Esophagus squamous epithelium (tissue), 5 donors: ENCODE measurements at regions not wholly inside any gene's neighbourhood (a gene's known extent, or its start where the extent isn't known, plus 50 kb on each side); places are given as distances from the start of the nearest gene placed in this dataset.

Source experiments
- DNase-seq: peaks from one replicate; lab custom pipeline; 2025; lab: John Stamatoyannopoulos, UW
- H3K27ac ChIP-seq, 4 donors: fragments of 200-600 bp; sonication (generic); one replicate each; pipeline ENCODE4 v1.5.1; 2016 to 2019; ENCODE audit warnings: mild to moderate bottlenecking in 1 of 4
- H3K27me3 ChIP-seq, 4 donors: fragments of 200-600 bp; sonication (generic); 1 replicate in 3 of 4; 2 replicates in 1 of 4; pipeline versions ENCODE4 v1.5.1 to v1.6.0; 2017 to 2021; ENCODE audit warnings: antibody characterized with exemption in 1 of 4
- H3K36me3 ChIP-seq, 3 donors: fragments of 200-600 bp; sonication (generic); one replicate each; pipeline ENCODE4 v1.5.1; 2016 to 2019
- H3K4me1 ChIP-seq, 3 donors: fragments of 200-600 bp; sonication (generic); one replicate each; pipeline ENCODE4 v1.5.1; 2017 to 2019
- H3K4me3 ChIP-seq, 4 donors: fragments of 200-600 bp; sonication (generic); 1 replicate in 3 of 4; 2 replicates in 1 of 4; pipeline ENCODE4 v1.5.1; 2016 to 2019; ENCODE audit warnings: mild to moderate bottlenecking in 2 of 4, moderate library complexity in 1 of 4
- H3K9me3 ChIP-seq, 3 donors: fragments of 200-600 bp; sonication (generic); one replicate each; pipeline ENCODE4 v1.5.1; 2016 to 2019
- CTCF ChIP-seq, 6 experiments: fragments of 450-650 bp in 4 of 6; fragments of 200-600 bp in 2 of 6; sonication (generic) in 2 of 6; IDR thresholded peaks; one replicate each; pipeline ENCODE4 v1.5.1; 2016 to 2019; ENCODE audit warnings: antibody characterized with exemption in 6 of 6, mild to moderate bottlenecking in 4 of 6, moderate library complexity in 4 of 6
- POLR2A ChIP-seq, 4 donors: fragments of 450-650 bp; IDR thresholded peaks; one replicate each; pipeline ENCODE4 v1.6.1; 2017; ENCODE audit warnings: antibody characterized with exemption in 4 of 4, mild to moderate bottlenecking in 4 of 4, moderate library complexity in 3 of 4
- WGBS, 2 donors: methylation state at CpG; one replicate each; pipeline ENCODE4 v1.1.5; 2018; 5-methylcytosine and 5-hydroxymethylcytosine counted together
- intact Hi-C: fragments of 100-400 bp; cut with DNase I; formaldehyde crosslinking; loops from one replicate; pipeline ENCODE4 v1.15.0; 2022
- donor health status: DM: yes; HTN: yes; CAD: no.

DNA sequence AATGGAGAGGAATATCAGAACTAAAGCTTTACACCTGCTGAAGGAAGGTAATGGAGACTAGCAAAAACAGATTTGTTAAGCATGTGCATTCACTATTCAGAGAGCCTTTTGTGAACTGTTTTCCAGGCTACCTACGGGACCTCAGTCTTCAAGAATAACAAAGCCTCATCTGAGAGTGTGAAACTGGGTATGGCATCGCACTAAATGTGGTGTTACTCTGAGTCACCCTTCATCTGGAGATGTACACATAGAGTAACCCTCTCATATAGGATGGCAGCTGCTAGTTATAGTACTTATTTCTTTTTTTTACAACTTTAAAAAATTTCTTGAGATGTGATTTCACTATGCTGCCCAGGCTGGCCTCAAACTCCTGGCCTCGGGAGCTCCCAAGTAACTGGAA, 306.8 kb downstream of the ZNF608 start:
- intact Hi-C loops: no loop called here
- no peak for TF ChIP-seq POLR2A (IDR thresholded peaks at IDR 0.05)
- TF ChIP-seq CTCF (IDR thresholded peaks at IDR 0.05): no peak
- no peak overlapping the region for H3K4me3 ChIP-seq
- peaks cover 0 to 7% (median 0%) of the 10 kb centered on the region in 3 donors for H3K9me3 ChIP-seq
- H3K36me3 ChIP-seq: no peaks in the 10 kb centered on the region
- H3K27ac ChIP-seq: no peak overlapping the region
- H3K4me1 ChIP-seq: no peaks in the 10 kb centered on the region
- H3K27me3 ChIP-seq: no peaks in the 10 kb centered on the region
- 84 to 91% methylated on average over 3 of the region's 3 CpGs for WGBS, 2 donors
- DNase-seq: no peak

DNA sequence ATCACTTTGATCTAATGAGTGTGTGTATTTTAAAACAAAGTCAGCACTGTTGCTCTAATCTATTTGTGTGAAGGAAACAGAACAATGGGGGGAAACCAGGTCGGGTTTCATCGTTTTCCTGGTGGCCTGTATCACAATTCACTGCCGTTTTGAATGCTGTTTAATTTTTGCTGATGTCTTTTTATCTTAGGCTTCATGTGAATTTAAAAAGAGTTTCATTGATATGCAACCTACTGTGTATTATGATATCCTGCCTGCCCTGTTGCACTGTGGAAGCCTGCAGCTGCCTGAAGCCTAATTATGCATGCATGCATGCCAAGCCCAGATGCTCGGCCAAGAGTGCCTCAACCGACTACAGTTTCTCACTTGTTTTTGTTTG, 307.5 kb downstream of the ZNF608 start:
- H3K27ac ChIP-seq: no peak overlapping the region
- no peak for TF ChIP-seq CTCF (IDR thresholded peaks at IDR 0.05)
- intact Hi-C loops: no loop called here
- H3K4me3 ChIP-seq: no peak overlapping the region
- H3K27me3 ChIP-seq: no peaks in the 10 kb centered on the region
- H3K9me3 ChIP-seq: peaks cover 0 to 12% (median 0%) of the 10 kb centered on the region in 3 donors
- 29 to 34% methylated on average over 5 of the region's 5 CpGs for WGBS, 2 donors
- no peaks in the 10 kb centered on the region for H3K4me1 ChIP-seq
- DNase-seq: no peak
- H3K36me3 ChIP-seq: no peaks in the 10 kb centered on the region

DNA sequence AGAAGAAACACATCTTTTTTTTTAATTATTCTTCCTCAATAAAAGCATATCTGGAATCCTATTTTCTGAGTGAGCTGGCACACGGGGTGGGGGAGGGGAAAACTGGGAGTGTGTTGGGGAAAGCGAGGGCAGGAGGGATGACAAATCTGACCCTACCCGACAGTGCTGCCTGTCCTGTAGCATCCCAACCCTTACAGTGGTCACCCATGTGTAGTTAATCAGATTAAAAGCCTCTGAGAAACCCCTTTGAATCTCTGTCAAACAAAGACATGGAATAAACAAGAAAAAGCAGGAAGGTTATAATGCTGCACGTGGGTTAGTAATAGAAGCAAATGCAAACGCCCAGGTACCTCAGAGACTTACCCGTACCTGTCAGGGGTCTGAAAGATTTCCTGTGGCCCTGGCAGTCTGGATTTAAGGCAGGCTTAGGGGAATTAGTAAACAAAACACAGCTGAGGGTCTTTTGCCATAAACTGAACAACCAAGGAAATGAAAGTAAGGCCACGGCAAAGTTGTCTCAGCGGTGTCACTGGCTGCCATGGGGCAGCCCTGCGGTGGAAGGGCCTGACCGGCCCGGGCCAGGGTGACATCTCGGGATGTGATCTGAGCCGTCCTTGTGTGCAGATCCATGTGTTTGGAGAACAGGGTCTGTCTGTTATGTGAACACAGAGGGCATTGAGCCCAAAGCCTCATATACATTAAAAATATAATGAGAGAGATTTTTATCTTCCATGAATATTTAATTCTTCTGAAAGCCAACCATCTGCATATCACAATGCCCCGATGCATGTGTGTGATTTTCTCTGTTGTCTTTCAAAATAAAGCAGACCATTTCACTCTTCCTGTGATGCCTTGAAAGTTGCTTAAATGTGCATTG, 308.2 kb downstream of the ZNF608 start:
- no peak overlapping the region for H3K27ac ChIP-seq
- 84% methylated on average over 13 to 14 of the region's 14 CpGs for WGBS, 2 donors
- H3K36me3 ChIP-seq: no peaks in the 10 kb centered on the region
- no peaks in the 10 kb centered on the region for H3K4me1 ChIP-seq
- no peak overlapping the region for H3K4me3 ChIP-seq
- H3K27me3 ChIP-seq: no peaks in the 10 kb centered on the region
- intact Hi-C loops: no loop called here
- DNase-seq: no peak
- peaks cover 0 to 12% (median 0%) of the 10 kb centered on the region in 3 donors for H3K9me3 ChIP-seq
- TF ChIP-seq POLR2A (IDR thresholded peaks at IDR 0.05): no peak
- TF ChIP-seq CTCF (IDR thresholded peaks at IDR 0.05): no peak

DNA sequence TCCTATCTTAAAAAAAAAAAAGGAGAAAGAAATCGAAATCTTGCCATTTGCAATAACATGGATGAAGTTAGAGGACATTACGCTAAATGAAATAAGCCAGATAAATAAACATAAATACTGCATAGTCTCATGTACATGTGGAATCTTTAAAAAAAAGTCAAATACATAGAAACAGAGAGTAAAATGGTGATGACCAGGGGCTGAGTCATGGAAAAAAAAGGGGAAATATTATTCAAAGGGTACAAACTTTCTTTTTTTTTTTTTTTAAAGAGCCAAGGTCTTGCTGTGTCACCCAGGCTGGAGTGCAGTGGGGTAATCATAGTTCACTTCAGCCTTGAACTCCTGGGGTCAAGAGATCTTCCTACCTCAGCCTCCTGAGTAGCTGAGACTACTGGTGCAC, 310.1 kb downstream of the ZNF608 start:
- Histone ChIP-seq H3K27me3 (no peaks in the 10 kb centered on the region), H3K36me3 (no peaks in the 10 kb centered on the region), H3K27ac (no peak overlapping the region), H3K4me3 (no peak overlapping the region), H3K4me1 (no peaks in the 10 kb centered on the region), H3K9me3 (peaks cover 0 to 12% (median 0%) of the 10 kb centered on the region in 3 donors)
- TF ChIP-seq CTCF (IDR thresholded peaks at IDR 0.05): no peak
- TF ChIP-seq POLR2A (IDR thresholded peaks at IDR 0.05): no peak
- 90 to 96% methylated on average over 2 of the region's 2 CpGs for WGBS, 2 donors
- no peak for DNase-seq
- intact Hi-C loops: no loop called here

- whole genome bisulfite sequencing, 2 donors: 86 to 97% methylated on average over 1 of the region's 1 CpG
- Histone ChIP-seq H3K27me3 (no peaks in the 10 kb centered on the region), H3K9me3 (peaks cover 0 to 12% (median 0%) of the 10 kb centered on the region in 3 donors), H3K27ac (no peak overlapping the region), H3K36me3 (no peaks in the 10 kb centered on the region), H3K4me3 (no peak overlapping the region), H3K4me1 (no peaks in the 10 kb centered on the region)
- no peak for DNase-seq
- intact Hi-C loops: no loop called here
- TF ChIP-seq POLR2A (IDR thresholded peaks at IDR 0.05): no peak
Measured at GRCh38 chr5:124433170-124433569, 313.3 kb downstream of the ZNF608 start.
